ENCODE measurements at regions not wholly inside any gene's neighbourhood (a gene's known extent, or its start where the extent isn't known, plus 50 kb on each side); places are given as distances from the start of the nearest gene placed in this dataset.

DNA sequence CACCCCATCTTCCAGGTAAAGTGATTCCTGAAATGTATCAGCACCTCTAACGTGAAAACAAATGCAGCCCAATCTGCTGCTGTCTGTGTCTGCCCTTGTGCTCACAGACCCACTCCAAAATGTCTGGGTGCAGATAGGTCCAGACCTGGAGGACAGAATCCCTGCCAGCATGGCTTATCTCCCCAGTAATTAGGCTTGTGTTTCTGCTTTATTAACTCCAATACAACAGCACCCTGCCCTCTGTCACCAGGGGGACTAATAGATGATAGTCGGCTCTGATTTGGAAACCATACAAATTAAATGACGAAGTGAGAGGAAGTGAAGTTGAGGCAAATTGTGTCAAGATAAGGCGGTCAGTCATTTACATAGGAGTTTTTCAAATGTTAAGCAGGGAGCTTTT, 608.3 kb upstream of the SALL1 start:
- ATAC-seq (replicated peaks in 1 of 4) (no peak), DNase-seq (no peak)
- Histone ChIP-seq H3K36me3 (ENCODE audit: control insufficient read depth in 2 of 2, extremely low read depth in 1 of 2, insufficient read depth in 1 of 2, low read length in 1 of 2) (no peaks in the 10 kb centered on the region), H3K4me1 (ENCODE audit: control insufficient read depth in 1 of 2, extremely low read depth in 1 of 2, insufficient read depth in 2 of 2, low read length in 2 of 2) (no peaks in the 10 kb centered on the region), H3K4me3 (ENCODE audit: control insufficient read depth in 1 of 2, extremely low read depth in 1 of 2, low read length in 1 of 2) (no peak overlapping the region), H3K27me3 (replicated peaks in 1 of 2; ENCODE audit: control insufficient read depth in 2 of 2, extremely low read depth in 1 of 2, insufficient read depth in 2 of 2, low read length in 1 of 2) (peaks cover 0 to 2% of the 10 kb centered on the region in 2 experiments), H3K27ac (ENCODE audit: low read length) (no peak overlapping the region), H3K9me3 (no peaks in the 10 kb centered on the region)
- no peak overlapping the region for H3K27ac Mint-ChIP-seq
- H3K4me3 Mint-ChIP-seq = no peak overlapping the region
- ChIA-PET POLR2A (no interaction called here), CTCF (no interaction called here)
- WGBS (ENCODE audit: insufficient coverage) = 34% methylated on average over 4 of the region's 4 CpGs
- no peaks in the 10 kb centered on the region for H3K4me1 Mint-ChIP-seq
- no peaks in the 10 kb centered on the region for H3K36me3 Mint-ChIP-seq
- H3K9me3 Mint-ChIP-seq = peaks cover 0 to 9% (median 0%) of the 10 kb centered on the region in 3 donors
- H3K27me3 Mint-ChIP-seq = peaks cover 6 to 13% of the 10 kb centered on the region in 2 donors

DNA sequence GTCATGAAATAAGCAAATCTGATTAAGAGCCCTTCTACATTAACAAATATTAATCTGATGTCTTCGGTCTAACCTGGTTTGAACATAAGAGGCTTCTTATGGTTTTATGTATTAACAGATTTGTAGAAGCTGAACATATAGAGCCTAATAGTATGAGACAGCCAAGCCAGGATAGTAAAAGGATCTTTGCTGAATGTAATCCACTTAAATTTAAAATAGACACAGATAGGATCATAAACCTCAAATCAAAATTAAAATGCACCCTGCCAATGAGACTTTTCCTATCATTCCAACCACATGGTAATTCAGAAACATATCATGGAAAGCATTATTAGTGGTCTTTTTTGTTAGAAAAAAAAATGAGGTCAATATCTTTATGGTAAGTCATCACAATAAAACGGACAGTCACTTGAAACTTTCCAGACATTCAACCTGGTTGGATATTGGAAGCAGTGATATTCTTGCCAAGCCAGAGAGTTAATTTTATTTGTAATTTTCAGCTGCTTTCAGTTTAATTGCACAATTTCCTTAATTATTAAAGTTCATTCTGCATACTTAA, 606.9 kb upstream of the SALL1 start:
- Histone ChIP-seq H3K36me3 (ENCODE audit: control insufficient read depth in 2 of 2, extremely low read depth in 1 of 2, insufficient read depth in 1 of 2, low read length in 1 of 2) (no peaks in the 10 kb centered on the region), H3K4me1 (ENCODE audit: control insufficient read depth in 1 of 2, extremely low read depth in 1 of 2, insufficient read depth in 2 of 2, low read length in 2 of 2) (no peaks in the 10 kb centered on the region), H3K27ac (ENCODE audit: low read length) (no peak overlapping the region), H3K9me3 (no peaks in the 10 kb centered on the region), H3K4me3 (ENCODE audit: control insufficient read depth in 1 of 2, extremely low read depth in 1 of 2, low read length in 1 of 2) (no peak overlapping the region), H3K27me3 (replicated peaks in 1 of 2; ENCODE audit: control insufficient read depth in 2 of 2, extremely low read depth in 1 of 2, insufficient read depth in 2 of 2, low read length in 1 of 2) (peaks cover 0 to 2% of the 10 kb centered on the region in 2 experiments)
- no peak overlapping the region for H3K4me3 Mint-ChIP-seq
- POLR2A ChIA-PET = no interaction called here
- no CpG with 5 or more reads among the region's 2 CpGs for WGBS (ENCODE audit: insufficient coverage)
- H3K36me3 Mint-ChIP-seq = no peaks in the 10 kb centered on the region
- H3K4me1 Mint-ChIP-seq = no peaks in the 10 kb centered on the region
- no peak overlapping the region for H3K27ac Mint-ChIP-seq
- CTCF ChIA-PET = no interaction called here
- peaks cover 0 to 7% (median 0%) of the 10 kb centered on the region in 3 donors for H3K9me3 Mint-ChIP-seq
- H3K27me3 Mint-ChIP-seq = peaks cover 3 to 6% of the 10 kb centered on the region in 2 donors
- no peak for ATAC-seq (replicated peaks in 1 of 4)
- no peak for DNase-seq

DNA sequence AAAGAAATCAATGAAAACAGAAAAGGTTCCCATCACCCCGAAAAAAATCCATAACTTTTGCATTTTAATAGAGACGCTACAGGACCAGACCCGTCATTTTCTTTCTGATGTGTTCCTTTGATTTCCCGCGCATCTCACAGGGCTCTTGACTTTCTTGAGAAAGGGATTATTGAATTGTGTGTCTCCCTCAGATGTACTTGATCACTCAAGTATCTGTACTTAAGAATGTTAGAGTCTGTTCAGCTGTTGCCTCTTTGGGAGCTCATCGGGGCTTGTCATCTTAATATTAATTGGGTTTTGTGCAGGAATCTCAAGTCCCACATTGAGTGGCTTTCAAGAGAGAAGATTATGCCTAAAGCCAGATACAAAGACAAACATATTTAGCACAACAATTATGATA, 606.4 kb upstream of the SALL1 start:
- ChIA-PET CTCF (no interaction called here), POLR2A (no interaction called here)
- WGBS (ENCODE audit: insufficient coverage) = no CpG with 5 or more reads among the region's 6 CpGs
- peaks cover 3 to 6% of the 10 kb centered on the region in 2 donors for H3K27me3 Mint-ChIP-seq
- Histone ChIP-seq H3K27me3 (replicated peaks in 1 of 2; ENCODE audit: control insufficient read depth in 2 of 2, extremely low read depth in 1 of 2, insufficient read depth in 2 of 2, low read length in 1 of 2) (no peaks in the 10 kb centered on the region), H3K4me3 (ENCODE audit: control insufficient read depth in 1 of 2, extremely low read depth in 1 of 2, low read length in 1 of 2) (no peak overlapping the region), H3K9me3 (no peaks in the 10 kb centered on the region), H3K4me1 (ENCODE audit: control insufficient read depth in 1 of 2, extremely low read depth in 1 of 2, insufficient read depth in 2 of 2, low read length in 2 of 2) (no peaks in the 10 kb centered on the region), H3K36me3 (ENCODE audit: control insufficient read depth in 2 of 2, extremely low read depth in 1 of 2, insufficient read depth in 1 of 2, low read length in 1 of 2) (no peaks in the 10 kb centered on the region), H3K27ac (ENCODE audit: low read length) (no peak overlapping the region)
- no peak overlapping the region for H3K27ac Mint-ChIP-seq
- ATAC-seq (replicated peaks in 1 of 4) = no peak
- H3K4me3 Mint-ChIP-seq = no peak overlapping the region
- no peaks in the 10 kb centered on the region for H3K4me1 Mint-ChIP-seq
- no peak for DNase-seq
- H3K36me3 Mint-ChIP-seq = no peaks in the 10 kb centered on the region
- peaks cover 0 to 7% (median 0%) of the 10 kb centered on the region in 3 donors for H3K9me3 Mint-ChIP-seq

DNA sequence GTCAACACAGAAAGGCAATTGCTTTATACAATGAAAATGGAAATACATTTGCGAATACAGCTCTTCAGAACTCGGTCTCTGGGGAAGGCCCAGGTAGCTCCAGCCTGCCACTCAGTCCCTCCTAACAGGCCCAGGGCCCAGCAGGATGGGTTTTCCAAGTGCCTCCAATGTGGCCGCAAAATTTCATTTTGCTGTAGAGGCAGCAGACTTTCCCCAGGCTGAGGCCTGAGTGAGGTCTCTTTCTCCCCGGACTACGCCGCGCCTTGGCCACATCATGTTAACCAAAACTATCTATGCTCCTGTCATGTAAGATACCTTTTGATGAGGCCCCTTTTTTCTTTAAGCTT, 606.0 kb upstream of the SALL1 start:
- WGBS (ENCODE audit: insufficient coverage) = 67% methylated on average over 2 of the region's 7 CpGs
- no peaks in the 10 kb centered on the region for H3K4me1 ChIP-seq (ENCODE audit: control insufficient read depth in 1 of 2, extremely low read depth in 1 of 2, insufficient read depth in 2 of 2, low read length in 2 of 2)
- no peaks in the 10 kb centered on the region for H3K36me3 Mint-ChIP-seq
- H3K27me3 ChIP-seq (replicated peaks in 1 of 2; ENCODE audit: control insufficient read depth in 2 of 2, extremely low read depth in 1 of 2, insufficient read depth in 2 of 2, low read length in 1 of 2) = no peaks in the 10 kb centered on the region
- no peak overlapping the region for H3K4me3 ChIP-seq (ENCODE audit: control insufficient read depth in 1 of 2, extremely low read depth in 1 of 2, low read length in 1 of 2)
- no peak for ATAC-seq (replicated peaks in 1 of 4)
- H3K27ac ChIP-seq (ENCODE audit: low read length) = no peak overlapping the region
- no peak overlapping the region for H3K4me3 Mint-ChIP-seq
- ChIA-PET CTCF (no interaction called here), POLR2A (no interaction called here)
- peaks cover 1 to 3% of the 10 kb centered on the region in 2 donors for H3K27me3 Mint-ChIP-seq
- DNase-seq = no peak
- no peak overlapping the region for H3K27ac Mint-ChIP-seq
- no peaks in the 10 kb centered on the region for H3K9me3 ChIP-seq
- peaks cover 0 to 7% (median 0%) of the 10 kb centered on the region in 3 donors for H3K9me3 Mint-ChIP-seq
- H3K4me1 Mint-ChIP-seq = no peaks in the 10 kb centered on the region
- H3K36me3 ChIP-seq (ENCODE audit: control insufficient read depth in 2 of 2, extremely low read depth in 1 of 2, insufficient read depth in 1 of 2, low read length in 1 of 2) = no peaks in the 10 kb centered on the region

DNA sequence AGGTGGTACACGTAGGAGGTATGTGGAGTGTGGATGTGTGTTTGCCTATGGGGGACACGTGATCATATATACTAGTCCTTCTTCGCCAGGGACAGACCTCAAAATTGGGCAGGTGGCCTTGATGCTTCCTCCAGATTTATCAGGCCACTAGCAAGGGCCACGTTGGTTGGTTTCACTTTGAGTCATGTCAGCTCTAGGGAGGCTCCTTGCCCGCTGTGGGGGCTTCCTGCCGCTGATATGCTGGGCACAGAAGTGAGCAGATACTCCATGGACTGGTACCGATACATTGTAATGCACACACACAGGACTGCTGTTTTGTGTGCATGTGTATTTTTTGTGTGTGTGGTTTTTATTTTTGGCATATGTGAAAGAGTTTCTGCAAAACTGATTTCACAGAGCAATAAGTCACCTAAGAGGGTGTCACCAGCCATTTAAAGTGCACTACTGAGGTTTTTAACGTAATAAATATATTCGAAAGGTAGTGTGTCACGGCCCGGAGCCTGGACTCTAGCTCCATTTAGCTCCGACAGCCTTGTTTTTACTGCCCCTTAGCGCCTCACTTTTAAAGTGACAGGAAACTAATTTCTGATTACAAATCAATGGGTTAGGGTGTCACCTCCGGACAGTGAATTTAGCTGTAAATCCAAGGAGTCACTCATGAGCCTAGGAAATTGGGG, 605.5 kb upstream of the SALL1 start:
- H3K9me3 ChIP-seq = no peaks in the 10 kb centered on the region
- Mint-ChIP-seq H3K4me1 (no peaks in the 10 kb centered on the region), H3K27ac (no peak overlapping the region), H3K36me3 (no peaks in the 10 kb centered on the region), H3K4me3 (no peak overlapping the region), H3K27me3 (peaks cover 0 to 3% of the 10 kb centered on the region in 2 donors), H3K9me3 (peaks cover 0 to 7% (median 0%) of the 10 kb centered on the region in 3 donors)
- H3K4me3 ChIP-seq (ENCODE audit: control insufficient read depth in 1 of 2, extremely low read depth in 1 of 2, low read length in 1 of 2) = no peak overlapping the region
- H3K27me3 ChIP-seq (replicated peaks in 1 of 2; ENCODE audit: control insufficient read depth in 2 of 2, extremely low read depth in 1 of 2, insufficient read depth in 2 of 2, low read length in 1 of 2) = no peaks in the 10 kb centered on the region
- CTCF ChIA-PET = no interaction called here
- DNase-seq (no peak), ATAC-seq (replicated peaks in 1 of 4) (no peak)
- no peak overlapping the region for H3K27ac ChIP-seq (ENCODE audit: low read length)
- WGBS (ENCODE audit: insufficient coverage) = 48% methylated on average over 12 of the region's 14 CpGs
- no peaks in the 10 kb centered on the region for H3K4me1 ChIP-seq (ENCODE audit: control insufficient read depth in 1 of 2, extremely low read depth in 1 of 2, insufficient read depth in 2 of 2, low read length in 2 of 2)
- POLR2A ChIA-PET = no interaction called here
- H3K36me3 ChIP-seq (ENCODE audit: control insufficient read depth in 2 of 2, extremely low read depth in 1 of 2, insufficient read depth in 1 of 2, low read length in 1 of 2) = no peaks in the 10 kb centered on the region

DNA sequence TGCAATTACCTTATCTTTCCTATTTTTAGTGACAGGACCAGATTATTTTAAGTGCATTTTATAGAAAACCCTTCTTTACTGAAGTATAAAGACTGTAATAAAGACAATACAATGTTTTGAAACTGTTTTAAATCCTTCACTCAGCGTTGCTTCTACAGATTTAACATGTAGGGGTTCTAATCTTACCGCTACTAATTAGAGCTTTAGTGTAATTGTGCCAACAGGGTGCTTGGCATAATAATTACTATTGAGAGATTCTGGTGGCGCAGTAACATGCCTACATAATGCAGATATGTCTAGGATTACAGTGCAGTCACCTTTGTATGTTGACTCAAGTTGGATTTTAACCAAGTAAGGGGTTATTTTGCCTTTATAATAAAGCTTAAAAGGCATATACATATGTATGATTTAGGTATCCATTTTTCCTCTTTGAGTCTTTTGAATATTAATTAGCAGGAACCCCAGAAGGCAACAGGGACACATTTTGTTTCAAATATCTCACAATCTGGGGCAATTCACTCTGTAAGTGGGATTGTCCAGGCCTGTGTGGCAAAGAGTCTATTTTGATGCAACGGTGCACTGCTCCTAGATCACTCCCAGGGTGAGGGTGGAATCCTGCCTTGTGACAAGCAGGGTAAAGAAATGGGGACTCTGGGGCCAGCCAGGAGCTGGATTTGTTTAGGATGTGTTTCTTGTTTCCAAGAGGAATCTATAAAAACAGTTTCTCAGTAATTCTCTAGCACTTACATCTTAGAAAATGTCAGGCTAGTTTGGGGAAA, 604.7 kb upstream of the SALL1 start:
- no peak overlapping the region for H3K4me3 ChIP-seq (ENCODE audit: control insufficient read depth in 1 of 2, extremely low read depth in 1 of 2, low read length in 1 of 2)
- no peaks in the 10 kb centered on the region for H3K9me3 ChIP-seq
- Mint-ChIP-seq H3K27me3 (peaks cover 0 to 3% of the 10 kb centered on the region in 2 donors), H3K9me3 (peaks cover 0 to 7% (median 0%) of the 10 kb centered on the region in 3 donors), H3K27ac (no peak overlapping the region), H3K36me3 (no peaks in the 10 kb centered on the region), H3K4me1 (no peaks in the 10 kb centered on the region), H3K4me3 (no peak overlapping the region)
- 41% methylated on average over 2 of the region's 4 CpGs for WGBS (ENCODE audit: insufficient coverage)
- ChIA-PET CTCF (no interaction called here), POLR2A (no interaction called here)
- no peaks in the 10 kb centered on the region for H3K27me3 ChIP-seq (replicated peaks in 1 of 2; ENCODE audit: control insufficient read depth in 2 of 2, extremely low read depth in 1 of 2, insufficient read depth in 2 of 2, low read length in 1 of 2)
- DNase-seq (no peak), ATAC-seq (replicated peaks in 1 of 4) (no peak)
- H3K27ac ChIP-seq (ENCODE audit: low read length) = no peak overlapping the region
- no peaks in the 10 kb centered on the region for H3K4me1 ChIP-seq (ENCODE audit: control insufficient read depth in 1 of 2, extremely low read depth in 1 of 2, insufficient read depth in 2 of 2, low read length in 2 of 2)
- no peaks in the 10 kb centered on the region for H3K36me3 ChIP-seq (ENCODE audit: control insufficient read depth in 2 of 2, extremely low read depth in 1 of 2, insufficient read depth in 1 of 2, low read length in 1 of 2)
